ENCODE measurements at regions not wholly inside any gene's neighbourhood (a gene's known extent, or its start where the extent isn't known, plus 50 kb on each side); places are given as distances from the start of the nearest gene placed in this dataset.

GRCh38 chr5:97728920-97729319, 545.9 kb upstream of the RIOK2 start:
- no peak for DNase-seq (ENCODE audit: low read depth)

GRCh38 chr5:97729938-97730337, 546.9 kb upstream of the RIOK2 start:
- DNase-seq (ENCODE audit: low read depth) = no peak

GRCh38 chr5:97735209-97735608, 552.2 kb upstream of the RIOK2 start:
- peak; percentile 53 for DNase-seq (ENCODE audit: low read depth)

- no peak for DNase-seq (ENCODE audit: low read depth)
These were observed 554.6 kb upstream of the RIOK2 start for GRCh38 chr5:97737608-97738007.

- DNase-seq (ENCODE audit: low read depth) = no peak
These were observed 562.8 kb upstream of the RIOK2 start for GRCh38 chr5:97745817-97746216.

- no peak for DNase-seq (ENCODE audit: low read depth)
These were observed 567.5 kb upstream of the RIOK2 start for GRCh38 chr5:97750576-97750975.

- no peak for DNase-seq (ENCODE audit: low read depth)
These were observed 568.5 kb upstream of the RIOK2 start for GRCh38 chr5:97751540-97751939.

- no peak for DNase-seq (ENCODE audit: low read depth)
These were observed 569.8 kb upstream of the RIOK2 start for GRCh38 chr5:97752871-97753270.

- DNase-seq (ENCODE audit: low read depth) = no peak
These were observed 579.4 kb upstream of the RIOK2 start for GRCh38 chr5:97762483-97762882.

- DNase-seq (ENCODE audit: low read depth) = peak; percentile 17
These were observed 581.7 kb upstream of the RIOK2 start for GRCh38 chr5:97764700-97765099.

- no peak for DNase-seq (ENCODE audit: low read depth)
These were observed 595.4 kb upstream of the RIOK2 start for GRCh38 chr5:97778451-97778850.

- no peak for DNase-seq (ENCODE audit: low read depth)
These were observed 605.3 kb upstream of the RIOK2 start for GRCh38 chr5:97788369-97788768.

GRCh38 chr5:97797994-97798451, 615.0 kb upstream of the RIOK2 start:
- DNase-seq (ENCODE audit: low read depth) = no peak

- DNase-seq (ENCODE audit: low read depth) = no peak
These were observed 618.4 kb upstream of the RIOK2 start for GRCh38 chr5:97801461-97801860.

GRCh38 chr5:97820138-97820537, 637.1 kb upstream of the RIOK2 start:
- DNase-seq (ENCODE audit: low read depth) = no peak

GRCh38 chr5:97832645-97833296, 649.7 kb upstream of the RIOK2 start:
- DNase-seq (ENCODE audit: low read depth) = no peak

- no peak for DNase-seq (ENCODE audit: low read depth)
These were observed 651.5 kb upstream of the RIOK2 start for GRCh38 chr5:97834561-97834960.

- no peak for DNase-seq (ENCODE audit: low read depth)
These were observed 652.1 kb upstream of the RIOK2 start for GRCh38 chr5:97835112-97835511.

- no peak for DNase-seq (ENCODE audit: low read depth)
These were observed 653.8 kb upstream of the RIOK2 start for GRCh38 chr5:97836816-97837215.

GRCh38 chr5:97838214-97838613, 655.2 kb upstream of the RIOK2 start:
- DNase-seq (ENCODE audit: low read depth) = peak; percentile 88

GRCh38 chr5:97839341-97840086, 656.5 kb upstream of the RIOK2 start:
- DNase-seq (ENCODE audit: low read depth) = no peak

GRCh38 chr5:97840643-97841042, 657.6 kb upstream of the RIOK2 start:
- DNase-seq (ENCODE audit: low read depth) = no peak

GRCh38 chr5:97842687-97843086, 659.6 kb upstream of the RIOK2 start:
- no peak for DNase-seq (ENCODE audit: low read depth)

GRCh38 chr5:97844797-97845196, 661.8 kb upstream of the RIOK2 start:
- DNase-seq (ENCODE audit: low read depth) = no peak

Data from GM04504 (cell line).